ENCODE measurements at regions not wholly inside any gene's neighbourhood (a gene's known extent, or its start where the extent isn't known, plus 50 kb on each side); places are given as distances from the start of the nearest gene placed in this dataset.

DNA sequence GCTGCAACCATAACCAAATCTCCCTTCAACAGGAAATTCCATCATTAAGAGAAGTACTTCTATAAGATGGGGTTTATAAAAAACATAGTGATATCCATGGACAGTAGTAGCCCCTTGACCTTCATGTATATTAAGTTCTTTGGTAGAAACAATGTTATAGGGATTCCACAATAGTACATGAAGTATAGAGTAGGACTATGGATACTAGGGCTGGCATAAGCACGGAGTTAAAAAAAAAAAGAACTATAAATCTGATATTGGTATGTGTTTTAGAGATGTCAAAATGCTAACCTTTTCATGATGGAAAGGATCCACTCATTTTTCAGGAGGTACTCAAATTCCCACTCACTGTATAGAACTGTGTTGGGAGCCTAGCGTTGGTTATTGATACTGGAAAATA is 337.6 kb downstream of the FGF10 start:
- TF ChIP-seq, protein P1, sequence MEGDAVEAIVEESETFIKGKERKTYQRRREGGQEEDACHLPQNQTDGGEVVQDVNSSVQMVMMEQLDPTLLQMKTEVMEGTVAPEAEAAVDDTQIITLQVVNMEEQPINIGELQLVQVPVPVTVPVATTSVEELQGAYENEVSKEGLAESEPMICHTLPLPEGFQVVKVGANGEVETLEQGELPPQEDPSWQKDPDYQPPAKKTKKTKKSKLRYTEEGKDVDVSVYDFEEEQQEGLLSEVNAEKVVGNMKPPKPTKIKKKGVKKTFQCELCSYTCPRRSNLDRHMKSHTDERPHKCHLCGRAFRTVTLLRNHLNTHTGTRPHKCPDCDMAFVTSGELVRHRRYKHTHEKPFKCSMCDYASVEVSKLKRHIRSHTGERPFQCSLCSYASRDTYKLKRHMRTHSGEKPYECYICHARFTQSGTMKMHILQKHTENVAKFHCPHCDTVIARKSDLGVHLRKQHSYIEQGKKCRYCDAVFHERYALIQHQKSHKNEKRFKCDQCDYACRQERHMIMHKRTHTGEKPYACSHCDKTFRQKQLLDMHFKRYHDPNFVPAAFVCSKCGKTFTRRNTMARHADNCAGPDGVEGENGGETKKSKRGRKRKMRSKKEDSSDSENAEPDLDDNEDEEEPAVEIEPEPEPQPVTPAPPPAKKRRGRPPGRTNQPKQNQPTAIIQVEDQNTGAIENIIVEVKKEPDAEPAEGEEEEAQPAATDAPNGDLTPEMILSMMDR (IDR thresholded peaks at IDR 0.05): no peak
- TF ChIP-seq EZH2 (IDR thresholded peaks at IDR 0.05): no peak

Measured in neural progenitor cell (in vitro differentiated cells).